HG03103 (cell line): ENCODE measurements at regions not wholly inside any gene's neighbourhood (a gene's known extent, or its start where the extent isn't known, plus 50 kb on each side); places are given as distances from the start of the nearest gene placed in this dataset.

ENCODE experiments used
- ATAC-seq: cut with Tn5 transposase; IDR thresholded peaks from one replicate; pipeline ENCODE4 v1.9.1; 2021; ENCODE audit warnings: low read depth; ENCODE audit not compliant: unreplicated experiment

DNA sequence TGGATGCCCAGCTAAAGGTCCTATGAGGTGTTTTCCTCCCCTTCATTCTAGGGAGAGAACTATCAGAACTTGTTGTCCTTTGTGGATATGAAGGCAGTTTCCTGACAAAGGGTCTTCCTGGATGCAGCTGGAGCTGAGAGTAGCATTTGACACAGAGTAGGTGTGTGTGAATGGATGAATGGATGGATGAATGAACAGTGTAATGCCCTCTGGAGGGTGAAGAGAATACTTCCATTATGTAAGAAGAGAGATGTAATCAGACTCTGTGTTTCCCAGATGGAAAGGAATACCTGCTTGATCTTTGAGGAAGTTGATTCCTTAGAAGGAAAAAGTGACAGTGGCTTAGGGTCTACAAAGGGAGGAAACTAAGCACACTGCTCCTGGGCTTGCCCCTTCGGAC, 55.4 kb upstream of the AADAT start:
- ATAC-seq, result no peak

DNA sequence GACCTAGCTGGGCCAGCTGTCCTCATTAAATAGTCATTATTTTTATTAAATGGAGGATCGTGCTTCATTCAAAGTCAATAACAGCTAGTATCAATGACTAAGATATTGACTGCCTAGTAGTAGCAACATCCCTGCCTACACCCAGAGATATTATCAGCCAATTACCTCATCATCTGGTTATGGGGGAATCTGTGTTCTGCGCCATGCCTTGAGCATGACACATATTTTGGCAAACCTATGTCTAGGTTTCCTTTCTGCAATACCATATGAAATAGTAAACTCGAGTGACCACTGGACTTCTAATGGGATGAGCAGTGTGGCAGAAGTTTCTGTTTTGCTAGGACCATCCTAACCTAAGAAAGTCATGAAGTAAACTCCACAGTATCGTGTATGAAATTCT, 50.0 kb upstream of the AADAT start:
- no peak for ATAC-seq
